HG03196 (cell line): ENCODE measurements at regions not wholly inside any gene's neighbourhood (a gene's known extent, or its start where the extent isn't known, plus 50 kb on each side); places are given as distances from the start of the nearest gene placed in this dataset.
A peak's percentile ranks its signal among the peaks of the same experiment; 100 is the strongest.

Experiments used
- ATAC-seq: cut with Tn5 transposase; IDR thresholded peaks from one replicate; pipeline ENCODE4 v1.9.1; 2021; ENCODE audit not compliant: unreplicated experiment

GRCh38 chr16:80366023-80366422, 174.8 kb upstream of the DYNLRB2 start:
- ATAC-seq, result no peak

DNA sequence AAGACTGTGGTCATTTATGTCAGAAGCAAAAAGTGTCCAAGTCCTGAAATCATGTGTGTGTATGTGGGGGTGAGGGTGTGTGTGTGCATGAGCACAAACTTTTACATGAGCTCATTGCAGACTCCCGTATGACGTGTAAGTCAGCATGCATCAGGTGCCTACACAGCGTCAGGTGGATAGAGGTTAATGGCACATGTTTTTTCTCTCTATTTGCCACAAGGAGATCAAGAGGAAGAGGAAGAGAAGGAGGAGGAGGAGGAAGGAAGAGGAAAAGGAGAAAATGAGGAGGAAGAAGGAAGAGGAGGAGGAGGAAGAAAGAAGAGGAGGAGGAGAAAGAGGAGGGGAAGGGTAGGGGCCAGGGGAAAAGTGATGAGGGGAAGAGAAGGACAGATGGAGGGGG, 178.0 kb upstream of the DYNLRB2 start:
- ATAC-seq, result no peak

GRCh38 chr16:80356365-80356764, 184.4 kb upstream of the DYNLRB2 start:
- ATAC-seq, result no peak

- ATAC-seq, result no peak
These were observed 185.5 kb upstream of the DYNLRB2 start for GRCh38 chr16:80355335-80355734.

DNA sequence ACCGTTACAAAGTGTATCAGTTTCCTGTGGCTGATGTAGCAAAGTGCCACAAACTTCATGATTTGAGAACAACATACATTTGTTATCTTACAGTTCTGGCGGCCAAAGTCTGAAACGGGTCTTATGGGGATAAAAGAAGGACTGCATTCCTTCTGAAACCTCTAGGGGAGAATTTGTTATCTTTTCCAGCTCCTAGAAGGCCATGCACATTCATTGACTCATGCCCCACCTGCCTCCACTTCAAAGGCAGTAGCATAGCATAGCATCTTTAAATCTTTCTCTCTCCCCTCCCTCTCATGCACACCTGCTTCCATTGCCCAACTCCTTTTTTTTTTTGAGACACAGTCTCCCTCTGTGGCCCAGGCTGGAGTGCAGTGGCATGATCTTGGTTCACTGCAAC, 190.7 kb upstream of the DYNLRB2 start:
- no peak for ATAC-seq

DNA sequence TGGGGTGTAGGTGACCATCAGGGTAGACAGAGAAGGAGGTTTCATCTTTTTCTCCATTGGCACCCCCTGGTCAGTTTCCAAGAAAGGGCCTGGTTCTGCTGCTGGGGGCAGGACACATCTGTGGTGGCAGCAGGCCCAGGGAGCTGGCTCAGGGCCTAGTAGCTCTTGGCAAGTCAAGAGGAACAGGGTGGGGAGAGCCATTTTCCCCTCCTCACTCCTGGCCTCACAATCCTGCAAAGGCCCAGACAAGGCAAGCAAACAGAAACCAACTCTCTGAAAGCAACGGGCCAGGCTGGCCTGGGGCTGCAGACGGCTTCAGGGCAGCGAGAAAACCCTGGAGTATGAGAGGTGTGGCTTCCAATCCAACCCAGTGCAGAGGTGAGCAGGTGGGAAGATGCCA, 192.9 kb upstream of the DYNLRB2 start:
- ATAC-seq, result no peak

DNA sequence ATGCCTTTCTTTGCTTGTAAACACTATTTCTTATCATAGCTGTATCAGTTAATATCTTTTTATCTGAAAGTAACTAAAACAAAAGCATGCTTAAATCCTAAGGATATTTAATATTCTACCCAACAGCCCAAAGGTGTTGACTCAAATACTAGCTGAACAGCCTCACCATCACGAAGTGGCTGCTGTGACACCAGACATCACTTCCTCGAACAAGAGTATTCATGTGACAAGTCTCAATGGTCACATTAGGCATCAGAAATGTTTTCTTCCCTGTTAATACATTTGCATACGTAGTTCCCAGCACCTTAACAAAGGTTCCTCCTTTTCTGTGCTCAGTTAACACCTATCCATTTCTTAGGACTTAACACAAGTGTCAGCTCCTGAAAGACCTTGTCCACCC, 193.8 kb upstream of the DYNLRB2 start:
- no peak for ATAC-seq

DNA sequence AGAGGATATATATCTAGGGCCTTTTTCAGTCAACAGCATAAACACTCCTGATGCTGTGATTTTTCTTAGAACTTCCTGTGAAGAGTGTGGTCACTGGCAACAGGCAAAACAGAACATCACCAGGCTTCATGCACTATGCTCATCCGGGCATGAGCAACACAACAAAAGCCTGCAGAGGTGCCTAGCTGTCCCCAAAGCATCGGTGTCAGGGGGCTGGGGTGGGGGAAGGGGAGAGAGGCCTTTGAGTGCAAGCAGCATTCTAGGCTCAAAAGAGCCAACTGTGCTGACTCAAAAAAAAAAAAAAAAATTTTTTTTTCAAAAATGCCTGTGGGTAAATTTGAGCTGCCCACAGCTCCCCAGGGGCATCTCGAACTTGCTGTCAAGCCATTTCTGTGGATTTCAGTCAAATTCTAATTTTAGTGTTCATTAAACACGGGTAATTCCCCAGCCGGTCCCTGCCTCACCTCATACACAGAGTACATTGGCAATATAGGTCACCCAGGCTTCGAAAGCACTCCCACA, 194.6 kb upstream of the DYNLRB2 start:
- peak; percentile 81 for ATAC-seq

GRCh38 chr16:80345701-80346100, 195.1 kb upstream of the DYNLRB2 start:
- no peak for ATAC-seq

DNA sequence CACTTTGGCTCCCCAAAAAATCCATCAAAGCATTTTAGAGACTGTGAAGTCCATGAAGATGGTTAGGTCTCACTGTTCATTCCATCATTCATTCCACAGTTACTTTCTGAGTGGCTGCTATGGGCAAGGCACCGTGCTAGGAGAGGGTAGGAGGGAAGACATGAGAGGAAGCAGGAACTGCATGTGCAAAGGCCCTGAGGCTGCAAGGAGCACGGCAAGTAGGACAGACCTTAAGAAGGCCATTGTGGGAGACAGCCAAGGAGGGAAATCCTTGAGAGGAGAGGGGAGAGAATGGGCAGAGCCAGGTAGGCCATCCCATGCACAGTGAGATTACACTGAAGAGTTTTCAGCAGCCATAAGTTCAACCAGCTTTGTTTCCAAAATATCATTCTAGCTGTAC, 196.2 kb upstream of the DYNLRB2 start:
- ATAC-seq, result no peak

GRCh38 chr16:80341263-80341662, 199.5 kb upstream of the DYNLRB2 start:
- no peak for ATAC-seq

- no peak for ATAC-seq
These were observed 203.0 kb upstream of the DYNLRB2 start for GRCh38 chr16:80337786-80338185.

DNA sequence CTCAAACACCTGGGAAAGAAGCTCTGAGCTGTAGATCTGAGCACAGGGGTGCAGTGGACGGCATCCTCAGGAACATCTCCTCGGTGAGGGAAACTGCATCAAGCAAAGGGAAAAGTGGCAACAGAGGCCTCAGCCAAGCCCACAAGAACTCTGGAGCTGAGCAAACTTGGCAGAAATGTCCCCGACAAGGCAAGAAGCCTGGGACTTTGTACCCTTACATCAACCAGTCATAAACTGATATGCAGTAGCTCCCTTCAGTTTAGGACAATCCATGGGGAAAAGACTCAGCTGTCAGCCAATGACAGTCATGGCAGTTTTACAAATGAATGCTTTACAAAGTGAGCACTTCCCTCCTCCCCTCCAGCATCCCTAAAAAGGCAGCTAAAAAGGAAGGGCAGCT, 210.0 kb upstream of the DYNLRB2 start:
- no peak for ATAC-seq

- ATAC-seq, result no peak
These were observed 210.6 kb upstream of the DYNLRB2 start for GRCh38 chr16:80330150-80330549.

GRCh38 chr16:80327740-80328139, 213.1 kb upstream of the DYNLRB2 start:
- no peak for ATAC-seq

GRCh38 chr16:80324371-80324770, 216.4 kb upstream of the DYNLRB2 start:
- ATAC-seq, result no peak

GRCh38 chr16:80323808-80324195, 217.0 kb upstream of the DYNLRB2 start:
- no peak for ATAC-seq

DNA sequence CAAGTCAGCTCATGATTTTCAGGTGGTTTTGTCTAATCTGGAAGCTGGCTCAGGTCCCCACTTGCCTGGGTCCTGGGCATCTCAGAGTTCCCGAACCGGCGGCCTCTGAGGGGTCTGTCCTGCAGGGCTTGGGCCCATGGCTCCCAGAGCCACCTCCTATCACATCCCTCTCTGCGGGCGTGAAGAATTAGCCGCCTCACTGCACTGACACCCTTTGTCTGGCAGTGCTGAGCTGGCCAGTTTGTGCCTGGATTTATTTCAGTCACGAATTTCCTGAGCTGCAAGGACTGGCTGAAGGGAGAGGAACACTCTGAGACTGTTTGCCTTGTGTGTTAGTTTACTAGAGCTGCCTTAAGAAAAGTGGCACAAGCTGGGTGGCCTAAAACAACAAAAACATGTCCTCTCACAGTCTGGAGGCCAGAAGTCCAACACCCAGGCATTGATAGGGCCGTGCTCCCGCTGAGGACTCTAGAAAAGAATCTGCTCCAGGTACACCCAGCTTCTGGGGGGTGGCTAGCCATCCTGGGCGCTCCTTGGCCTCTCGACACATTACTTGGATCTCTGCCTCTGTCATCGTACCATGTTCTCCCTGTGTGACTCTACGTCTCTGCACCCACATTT, 217.5 kb upstream of the DYNLRB2 start:
- ATAC-seq, result no peak

- ATAC-seq, result no peak
These were observed 221.6 kb upstream of the DYNLRB2 start for GRCh38 chr16:80319181-80319580.

DNA sequence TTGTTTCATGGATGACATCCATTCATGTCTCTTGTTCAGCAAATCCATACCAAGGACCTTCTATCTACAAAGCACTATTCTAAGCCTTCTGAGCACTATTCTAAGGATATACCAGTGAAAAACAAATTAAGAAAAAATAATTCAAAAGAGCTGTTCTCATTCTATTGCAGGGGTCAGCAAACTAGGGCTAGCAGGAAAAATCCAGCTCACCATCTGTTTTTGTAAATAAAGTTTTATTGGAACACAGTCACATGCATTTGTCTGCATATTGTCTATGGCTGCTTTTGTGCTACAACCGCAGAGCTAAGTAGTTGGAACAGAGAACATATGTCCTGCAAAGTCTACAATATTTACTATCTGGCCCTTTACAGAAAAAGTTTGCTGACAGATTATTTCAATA, 222.7 kb upstream of the DYNLRB2 start:
- no peak for ATAC-seq

- no peak for ATAC-seq
These were observed 223.2 kb upstream of the DYNLRB2 start for GRCh38 chr16:80317599-80318037.

DNA sequence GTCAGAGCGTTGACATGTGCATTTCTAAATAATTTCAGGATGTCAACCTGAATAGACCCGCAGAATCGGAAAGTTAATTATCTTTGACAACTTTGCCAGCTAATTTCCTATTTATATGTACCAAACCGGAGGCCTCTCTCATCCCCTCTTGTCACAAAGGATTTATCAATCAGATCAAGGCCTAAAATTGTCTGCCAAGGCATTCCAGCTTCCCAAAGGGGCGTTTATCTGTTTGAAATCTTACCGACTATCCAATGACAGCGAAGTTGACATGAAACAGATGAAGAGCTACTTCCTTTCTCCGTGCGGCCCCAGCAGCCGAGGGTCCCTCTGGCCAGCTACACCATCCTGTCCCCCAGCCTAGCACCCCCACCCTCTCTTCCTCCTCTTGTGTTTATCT, 223.7 kb upstream of the DYNLRB2 start:
- no peak for ATAC-seq

- no peak for ATAC-seq
These were observed 226.8 kb upstream of the DYNLRB2 start for GRCh38 chr16:80314042-80314441.
